Smooth muscle cell (in vitro differentiated cells): ENCODE measurements at regions not wholly inside any gene's neighbourhood (a gene's known extent, or its start where the extent isn't known, plus 50 kb on each side); places are given as distances from the start of the nearest gene placed in this dataset.

Experiments
- DNase-seq: peaks from one replicate; lab custom pipeline; 2025; ENCODE audit not compliant: unreplicated experiment; lab: John Stamatoyannopoulos, UW
- H2AFZ ChIP-seq: fragments of 200-600 bp; sonication (generic); 2 replicates; pipeline ENCODE4 v1.6.0; 2016; ENCODE audit warnings: antibody characterized with exemption, low read depth, mild to moderate bottlenecking
- H3F3A ChIP-seq: fragments of 200-600 bp; sonication (generic); 2 replicates; pipeline ENCODE4 v1.6.0; 2017; ENCODE audit warnings: antibody characterized with exemption, low read depth
- H3K27ac ChIP-seq: fragments of 200-600 bp; sonication (generic); 2 replicates; pipeline ENCODE4 v1.5.1; 2016; ENCODE audit warnings: low read depth, mild to moderate bottlenecking
- H3K27me3 ChIP-seq: fragments of 200-600 bp; sonication (generic); 2 replicates; pipeline ENCODE4 v1.6.1; 2016; ENCODE audit warnings: low read depth, mild to moderate bottlenecking
- H3K36me3 ChIP-seq: fragments of 200-600 bp; sonication (generic); 2 replicates; pipeline ENCODE4 v1.5.1; 2016; ENCODE audit warnings: low read depth
- H3K4me1 ChIP-seq: fragments of 200-600 bp; sonication (generic); 2 replicates; pipeline ENCODE4 v1.5.1; 2016; ENCODE audit warnings: low read depth
- H3K4me2 ChIP-seq: fragments of 200-600 bp; sonication (generic); 2 replicates; pipeline ENCODE4 v1.6.0; 2016; ENCODE audit warnings: mild to moderate bottlenecking
- H3K4me3 ChIP-seq: fragments of 200-600 bp; sonication (generic); 2 replicates; pipeline ENCODE4 v1.5.1; 2016; ENCODE audit warnings: mild to moderate bottlenecking
- H3K79me2 ChIP-seq: fragments of 200-600 bp; sonication (generic); 2 replicates; pipeline ENCODE4 v1.6.0; 2016; ENCODE audit warnings: low read depth, mild to moderate bottlenecking
- H3K9ac ChIP-seq: fragments of 200-600 bp; sonication (generic); 2 replicates; pipeline ENCODE4 v1.6.0; 2016; ENCODE audit warnings: low read depth
- H3K9me3 ChIP-seq: fragments of 200-600 bp; sonication (generic); replicated peaks from 2 replicates; pipeline ENCODE4 v1.5.1; 2016; ENCODE audit warnings: low read depth
- H4K20me1 ChIP-seq: fragments of 200-600 bp; sonication (generic); 2 replicates; pipeline ENCODE4 v1.6.0; 2016; ENCODE audit warnings: low read depth
- WGBS: methylation state at CpG from one replicate; pipeline ENCODE4 v1.1.7; 2016; ENCODE audit warnings: low lambda C conversion rate; 5-methylcytosine and 5-hydroxymethylcytosine counted together
- TF ChIP-seq, protein P1 (sequence below): fragments of 200-600 bp; sonication (generic); IDR thresholded peaks from 2 replicates; pipeline ENCODE4 v1.5.1; 2017; ENCODE audit warnings: borderline replicate concordance, mild to moderate bottlenecking, antibody characterized with exemption; ENCODE audit not compliant: insufficient read depth, poor library complexity, severe bottlenecking

DNA sequence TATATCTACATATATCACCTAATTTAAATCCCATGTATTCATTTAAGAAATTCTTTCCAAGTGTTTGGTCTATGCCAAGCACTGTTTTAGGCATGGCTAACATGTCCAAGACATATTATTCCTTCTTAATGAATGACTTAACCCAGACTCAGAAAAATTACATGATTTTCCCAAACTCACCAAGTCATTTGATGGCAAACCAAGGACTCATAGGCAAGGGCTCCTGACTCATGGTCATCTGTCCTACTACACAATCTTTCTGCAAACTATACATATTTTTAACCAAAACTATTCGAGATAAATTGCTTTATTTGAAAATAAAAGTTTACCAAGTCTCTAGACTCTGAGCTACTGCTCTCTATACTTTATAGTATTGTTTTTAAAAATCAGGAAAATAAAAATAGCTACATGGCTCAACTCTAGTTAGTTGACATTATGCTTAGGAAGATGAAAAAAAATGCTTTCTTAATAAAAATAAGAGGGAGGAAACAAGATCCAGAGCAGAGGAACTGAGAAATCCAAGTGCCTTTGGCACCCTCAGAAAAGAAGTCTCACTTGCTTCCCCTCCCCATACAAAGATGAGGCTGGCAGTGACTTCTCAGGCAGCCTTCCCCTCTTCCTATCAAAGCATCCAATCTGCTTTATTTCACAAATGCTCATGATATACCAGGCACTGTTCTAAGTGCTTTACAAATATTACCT lies 182.2 kb downstream of the RSL24D1 start:
- Histone ChIP-seq H3K27me3 (no peaks in the 10 kb centered on the region), H3K9ac (no peak overlapping the region), H3K9me3 (peaks cover 2% of the 10 kb centered on the region), H2AFZ (no peak overlapping the region), H3K4me3 (no peak overlapping the region), H4K20me1 (no peaks in the 10 kb centered on the region), H3K36me3 (no peaks in the 10 kb centered on the region), H3K27ac (no peak overlapping the region), H3K4me2 (no peak overlapping the region), H3K4me1 (no peaks in the 10 kb centered on the region), H3K79me2 (no peaks in the 10 kb centered on the region), H3F3A (no peaks in the 10 kb centered on the region)
- DNase-seq = no peak
- TF ChIP-seq, protein P1, sequence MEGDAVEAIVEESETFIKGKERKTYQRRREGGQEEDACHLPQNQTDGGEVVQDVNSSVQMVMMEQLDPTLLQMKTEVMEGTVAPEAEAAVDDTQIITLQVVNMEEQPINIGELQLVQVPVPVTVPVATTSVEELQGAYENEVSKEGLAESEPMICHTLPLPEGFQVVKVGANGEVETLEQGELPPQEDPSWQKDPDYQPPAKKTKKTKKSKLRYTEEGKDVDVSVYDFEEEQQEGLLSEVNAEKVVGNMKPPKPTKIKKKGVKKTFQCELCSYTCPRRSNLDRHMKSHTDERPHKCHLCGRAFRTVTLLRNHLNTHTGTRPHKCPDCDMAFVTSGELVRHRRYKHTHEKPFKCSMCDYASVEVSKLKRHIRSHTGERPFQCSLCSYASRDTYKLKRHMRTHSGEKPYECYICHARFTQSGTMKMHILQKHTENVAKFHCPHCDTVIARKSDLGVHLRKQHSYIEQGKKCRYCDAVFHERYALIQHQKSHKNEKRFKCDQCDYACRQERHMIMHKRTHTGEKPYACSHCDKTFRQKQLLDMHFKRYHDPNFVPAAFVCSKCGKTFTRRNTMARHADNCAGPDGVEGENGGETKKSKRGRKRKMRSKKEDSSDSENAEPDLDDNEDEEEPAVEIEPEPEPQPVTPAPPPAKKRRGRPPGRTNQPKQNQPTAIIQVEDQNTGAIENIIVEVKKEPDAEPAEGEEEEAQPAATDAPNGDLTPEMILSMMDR = no peak
- WGBS = 42% methylated on average over 1 of the region's 1 CpG

DNA sequence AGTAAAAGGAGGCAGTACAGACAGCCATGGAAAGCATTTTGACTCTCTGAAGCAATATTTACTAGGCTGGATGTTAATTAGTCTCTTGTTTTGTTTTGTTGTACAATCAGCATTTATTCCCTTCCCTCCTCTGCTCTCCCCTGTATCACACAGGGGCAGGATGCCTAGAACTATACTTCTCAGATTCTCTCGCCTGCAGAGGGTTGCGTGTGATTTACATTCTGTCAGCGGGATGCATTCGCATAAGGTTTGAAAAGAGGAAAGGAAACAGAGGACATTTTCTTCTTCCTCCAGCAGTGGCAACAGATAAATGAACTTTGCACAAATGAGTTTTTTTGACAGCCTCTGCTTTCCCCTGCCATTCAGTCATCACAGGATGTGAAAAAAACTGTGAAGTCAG lies 188.3 kb downstream of the RSL24D1 start:
- no peak overlapping the region for H3K4me3 ChIP-seq
- H3K79me2 ChIP-seq = no peaks in the 10 kb centered on the region
- no peak overlapping the region for H3K9ac ChIP-seq
- H3K4me2 ChIP-seq = no peak overlapping the region
- H4K20me1 ChIP-seq = no peaks in the 10 kb centered on the region
- no peak overlapping the region for H2AFZ ChIP-seq
- WGBS = 80% methylated on average over 4 of the region's 4 CpGs
- no peaks in the 10 kb centered on the region for H3K4me1 ChIP-seq
- no peaks in the 10 kb centered on the region for H3K36me3 ChIP-seq
- DNase-seq = no peak
- no peaks in the 10 kb centered on the region for H3K27me3 ChIP-seq
- TF ChIP-seq, protein P1 = no peak
- H3F3A ChIP-seq = no peaks in the 10 kb centered on the region
- H3K27ac ChIP-seq = no peak overlapping the region
- peaks cover 5% of the 10 kb centered on the region for H3K9me3 ChIP-seq

DNA sequence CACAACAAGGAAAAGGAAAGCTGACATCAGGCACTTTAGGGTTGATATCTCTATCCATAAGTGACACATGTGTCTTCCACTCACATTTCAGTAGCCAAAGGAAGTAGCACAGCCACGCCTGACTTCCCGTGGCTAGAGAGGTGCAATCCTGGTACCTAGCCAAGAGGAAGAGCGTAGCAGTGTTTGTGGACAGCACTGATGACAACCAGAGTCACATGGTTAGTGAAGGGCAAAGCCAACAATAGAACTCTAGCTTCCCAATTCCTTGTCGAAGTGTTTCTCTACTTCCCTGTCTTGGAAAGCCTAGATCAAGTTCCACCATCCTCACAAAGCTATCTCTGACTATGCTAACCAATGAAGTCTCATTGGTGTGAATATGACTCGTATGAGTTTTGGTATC lies 189.2 kb downstream of the RSL24D1 start:
- TF ChIP-seq, protein P1 = no peak
- WGBS = 66% methylated on average over 5 of the region's 5 CpGs
- no peaks in the 10 kb centered on the region for H3K4me1 ChIP-seq
- no peaks in the 10 kb centered on the region for H3K36me3 ChIP-seq
- H3F3A ChIP-seq = no peaks in the 10 kb centered on the region
- no peak overlapping the region for H3K9ac ChIP-seq
- no peak for DNase-seq
- no peak overlapping the region for H2AFZ ChIP-seq
- no peak overlapping the region for H3K4me3 ChIP-seq
- H3K27me3 ChIP-seq = no peaks in the 10 kb centered on the region
- H4K20me1 ChIP-seq = no peaks in the 10 kb centered on the region
- no peaks in the 10 kb centered on the region for H3K79me2 ChIP-seq
- no peak overlapping the region for H3K27ac ChIP-seq
- H3K9me3 ChIP-seq = peaks cover 5% of the 10 kb centered on the region
- no peak overlapping the region for H3K4me2 ChIP-seq

DNA sequence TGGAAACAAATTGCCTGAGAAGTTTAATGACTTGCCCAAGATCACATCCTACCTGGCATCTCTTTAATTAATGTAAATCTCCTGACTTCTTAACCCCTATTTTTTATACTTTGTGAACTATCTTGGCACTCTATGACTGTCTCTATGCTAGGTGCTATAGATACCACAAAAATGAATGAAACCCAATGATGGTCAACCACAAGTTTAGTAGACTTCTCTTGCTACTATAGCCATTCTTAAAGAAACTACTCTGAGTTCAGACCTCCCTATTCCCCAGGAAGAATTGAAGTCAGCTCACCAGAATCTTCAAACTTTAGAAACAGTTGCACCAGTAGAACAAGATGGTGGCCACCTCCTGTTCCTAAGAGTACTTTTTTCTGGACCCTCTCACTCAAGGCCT lies 191.1 kb downstream of the RSL24D1 start:
- Histone ChIP-seq H3F3A (no peaks in the 10 kb centered on the region), H3K27me3 (no peaks in the 10 kb centered on the region), H3K36me3 (no peaks in the 10 kb centered on the region), H3K9me3 (peaks cover 5% of the 10 kb centered on the region), H3K9ac (no peak overlapping the region), H3K79me2 (no peaks in the 10 kb centered on the region), H4K20me1 (no peaks in the 10 kb centered on the region), H3K4me2 (no peak overlapping the region), H3K4me1 (no peaks in the 10 kb centered on the region), H3K4me3 (no peak overlapping the region), H2AFZ (no peak overlapping the region), H3K27ac (no peak overlapping the region)
- TF ChIP-seq, protein P1 = no peak
- no peak for DNase-seq
